Activated CD8-positive, alpha-beta T cell treated with anti-CD3 and anti-CD28 coated beads for 36 hours (primary cell): ENCODE measurements at regions not wholly inside any gene's neighbourhood (a gene's known extent, or its start where the extent isn't known, plus 50 kb on each side); places are given as distances from the start of the nearest gene placed in this dataset.

Source experiments
- ATAC-seq: fragments of 200-7000 bp; cut with Tn5 transposase; one replicate; pipeline ENCODE4 v1.10.0; 2021; ENCODE audit warnings: mild to moderate bottlenecking, moderate library complexity
- CTCF ChIA-PET: fragments of 350-600 bp; sonication (Branson Sonifier 250); formaldehyde crosslinking; loops from one replicate; lab custom pipeline; 2021; ENCODE audit warnings: antibody characterized with exemption; lab: Charles Lee
- POLR2A ChIA-PET: fragments of 350-600 bp; sonication (Branson Sonifier 250); formaldehyde crosslinking; loops from one replicate; lab custom pipeline; 2021; ENCODE audit warnings: antibody characterized with exemption; lab: Charles Lee
- DNase-seq: peaks from one replicate; pipeline ENCODE4 v3.0.0-alpha.2; 2020
- H3K27ac Mint-ChIP-seq: one replicate; pipeline ENCODE4 v1.8.0; 2021; ENCODE audit warnings: mild to moderate bottlenecking, mixed read lengths
- H3K27me3 Mint-ChIP-seq: one replicate; pipeline ENCODE4 v1.8.0; 2021; ENCODE audit warnings: mixed read lengths
- H3K36me3 Mint-ChIP-seq: one replicate; pipeline ENCODE4 v1.8.0; 2021; ENCODE audit warnings: low read depth, mixed read lengths
- H3K4me1 Mint-ChIP-seq: one replicate; pipeline ENCODE4 v1.8.0; 2021; ENCODE audit warnings: low read depth, mixed read lengths
- H3K4me3 Mint-ChIP-seq: one replicate; pipeline ENCODE4 v1.8.0; 2021; ENCODE audit warnings: mild to moderate bottlenecking, moderate library complexity, mixed read lengths
- H3K9me3 Mint-ChIP-seq: one replicate; pipeline ENCODE4 v1.8.0; 2021; ENCODE audit warnings: mixed read lengths
- CTCF ChIP-seq: fragments of 200-600 bp; IDR thresholded peaks from one replicate; pipeline ENCODE4 v1.8.0; 2022; ENCODE audit warnings: antibody characterized with exemption, mild to moderate bottlenecking
- intact Hi-C: fragments of 100-400 bp; cut with micrococcal nuclease; formaldehyde crosslinking; loops from one replicate; pipeline ENCODE4 v1.10.0; 2022

- CTCF ChIA-PET, result no interaction called here
- ATAC-seq, result no peak
- intact Hi-C loops, result no loop called here
- DNase-seq, result no peak
- no peak overlapping the region for H3K4me3 Mint-ChIP-seq
- peaks cover 22% of the 10 kb centered on the region for H3K4me1 Mint-ChIP-seq
- no peak overlapping the region for H3K27ac Mint-ChIP-seq
- TF ChIP-seq CTCF, result no peak
- POLR2A ChIA-PET, result interaction anchor here (1.4 kb wide), 1 partner anchor 10 kb away, joined by 4 read pairs; no protein-coding TSS in a partner anchor
- peaks cover 18% of the 10 kb centered on the region for H3K27me3 Mint-ChIP-seq
- H3K36me3 Mint-ChIP-seq, result peaks cover 1% of the 10 kb centered on the region
- peaks cover 9% of the 10 kb centered on the region for H3K9me3 Mint-ChIP-seq
These were observed 156.4 kb upstream of the HMGA2 start for GRCh38 chr12:65667932-65668331.

- intact Hi-C loops, result no loop called here
These were observed 155.1 kb upstream of the HMGA2 start for GRCh38 chr12:65668981-65669695.

GRCh38 chr12:65670775-65671174 is 153.5 kb upstream of the HMGA2 start:
- intact Hi-C loops, result no loop called here
- Mint-ChIP-seq H3K36me3 (peaks cover 1% of the 10 kb centered on the region), H3K4me3 (no peak overlapping the region), H3K9me3 (peaks cover 2% of the 10 kb centered on the region), H3K4me1 (peaks cover 21% of the 10 kb centered on the region), H3K27me3 (peaks cover 15% of the 10 kb centered on the region), H3K27ac (no peak overlapping the region)
- no peak for DNase-seq
- no peak for TF ChIP-seq CTCF
- ChIA-PET POLR2A (no interaction called here), CTCF (interaction anchor here (1.4 kb wide), 1 partner anchor 69 kb away, joined by 4 read pairs; no protein-coding TSS in a partner anchor)
- no peak for ATAC-seq

More at GRCh38 chr12:65668981-65669695, 155.1 kb upstream of the HMGA2 start:
- CTCF ChIA-PET, result no interaction called here
- no peak for TF ChIP-seq CTCF
- DNase-seq (no peak), ATAC-seq (no peak)
- POLR2A ChIA-PET, result interaction anchor here (1.4 kb wide), 1 partner anchor 12 kb away, joined by 4 read pairs; no protein-coding TSS in a partner anchor
- H3K36me3 Mint-ChIP-seq, result peaks cover 1% of the 10 kb centered on the region
- peaks cover 22% of the 10 kb centered on the region for H3K4me1 Mint-ChIP-seq
- no peak overlapping the region for H3K27ac Mint-ChIP-seq
- H3K4me3 Mint-ChIP-seq, result no peak overlapping the region
- H3K9me3 Mint-ChIP-seq, result peaks cover 2% of the 10 kb centered on the region
- peaks cover 13% of the 10 kb centered on the region for H3K27me3 Mint-ChIP-seq

- no peak overlapping the region for H3K4me3 Mint-ChIP-seq
- ATAC-seq (no peak), DNase-seq (no peak)
- no peaks in the 10 kb centered on the region for H3K9me3 Mint-ChIP-seq
- ChIA-PET POLR2A (no interaction called here), CTCF (interaction anchor here (1.4 kb wide), 1 partner anchor 70 kb away, joined by 4 read pairs; no protein-coding TSS in a partner anchor)
- no peak overlapping the region for H3K27ac Mint-ChIP-seq
- intact Hi-C loops, result no loop called here
- no peak for TF ChIP-seq CTCF
- H3K4me1 Mint-ChIP-seq, result peaks cover 11% of the 10 kb centered on the region
- no peaks in the 10 kb centered on the region for H3K36me3 Mint-ChIP-seq
- peaks cover 20% of the 10 kb centered on the region for H3K27me3 Mint-ChIP-seq
These were observed 151.8 kb upstream of the HMGA2 start for GRCh38 chr12:65672441-65672840.

GRCh38 chr12:65673156-65673690 is 151.1 kb upstream of the HMGA2 start:
- Mint-ChIP-seq H3K36me3 (no peaks in the 10 kb centered on the region), H3K9me3 (peaks cover 3% of the 10 kb centered on the region), H3K4me3 (no peak overlapping the region), H3K27me3 (peaks cover 22% of the 10 kb centered on the region), H3K4me1 (peaks cover 11% of the 10 kb centered on the region), H3K27ac (no peak overlapping the region)
- TF ChIP-seq CTCF, result no peak
- POLR2A ChIA-PET, result no interaction called here
- ATAC-seq (no peak), DNase-seq (no peak)
- CTCF ChIA-PET, result interaction anchor here (1.0 to 1.6 kb wide), 2 partner anchors 70 to 116 kb away, joined by 4 read pairs; no protein-coding TSS in a partner anchor
- intact Hi-C loops, result no loop called here
